Left renal pelvis (tissue), 4 donors: ENCODE measurements at regions not wholly inside any gene's neighbourhood (a gene's known extent, or its start where the extent isn't known, plus 50 kb on each side); places are given as distances from the start of the nearest gene placed in this dataset.

Source experiments
- DNase-seq, 4 donors: peaks; one replicate each; pipeline ENCODE4 v3.0.0-alpha.2; 2013; ENCODE audit warnings: low read depth in 4 of 4, low spot score in 3 of 4

DNA sequence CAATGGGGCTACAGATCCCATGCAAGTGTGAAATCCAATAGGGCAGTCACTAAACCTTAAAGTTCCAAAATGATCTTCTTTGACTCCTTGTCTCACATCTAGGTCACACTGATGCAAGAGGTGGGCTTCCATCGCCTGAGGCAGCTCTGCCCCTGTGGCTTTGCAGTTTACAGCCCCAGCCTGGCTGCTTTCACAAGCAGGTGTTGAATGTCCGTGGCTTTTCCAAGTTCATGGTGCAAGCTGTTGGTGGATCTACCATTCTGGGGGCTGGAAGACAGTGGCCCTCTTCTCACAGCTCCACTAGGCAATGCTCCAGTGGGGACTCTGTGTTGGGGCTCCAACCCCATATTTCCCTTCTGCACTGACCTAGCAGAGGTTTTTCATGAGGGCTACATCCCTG, 68.5 kb upstream of the PRR20G start:
- no peak for DNase-seq

DNA sequence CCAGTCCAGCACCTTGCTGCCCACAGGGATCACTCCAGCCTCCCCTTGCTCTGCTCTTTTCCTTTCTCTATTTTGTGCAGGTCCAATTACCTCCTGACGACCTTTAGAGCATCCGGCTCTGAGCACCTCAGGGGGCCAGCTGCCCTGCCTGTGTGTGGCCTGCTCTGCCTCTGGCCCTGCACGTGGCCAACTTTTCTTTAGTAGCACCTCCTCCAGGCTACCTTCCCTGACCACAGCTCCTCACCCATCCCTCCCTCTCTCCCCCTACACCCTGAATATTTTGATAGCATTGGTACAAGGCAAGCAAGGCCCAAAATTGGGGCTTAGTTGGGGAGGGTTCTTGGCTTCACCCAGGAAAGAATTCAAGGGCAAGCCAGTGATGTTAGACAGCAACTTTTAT, 66.9 kb upstream of the PRR20G start:
- no peak for DNase-seq

DNA sequence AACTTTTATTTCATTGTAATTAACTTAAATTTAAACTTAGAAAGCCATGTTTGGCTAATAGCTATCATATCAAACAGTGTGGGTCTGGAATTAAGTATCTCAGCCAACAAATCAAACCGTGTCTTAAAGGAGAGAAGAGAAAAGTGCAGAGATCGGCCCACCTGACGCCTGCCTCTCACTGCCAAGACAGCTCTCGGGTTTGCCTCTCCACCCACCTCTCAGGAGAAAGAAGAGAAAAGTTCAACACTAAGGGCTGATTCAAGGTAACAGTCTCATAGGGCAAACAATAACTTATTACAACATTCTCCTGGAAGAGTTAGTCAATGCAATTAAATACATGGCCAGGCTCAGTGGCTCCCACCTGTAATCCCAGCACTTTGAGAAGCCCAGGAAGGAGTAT, 64.8 kb upstream of the PRR20G start:
- no peak for DNase-seq

DNA sequence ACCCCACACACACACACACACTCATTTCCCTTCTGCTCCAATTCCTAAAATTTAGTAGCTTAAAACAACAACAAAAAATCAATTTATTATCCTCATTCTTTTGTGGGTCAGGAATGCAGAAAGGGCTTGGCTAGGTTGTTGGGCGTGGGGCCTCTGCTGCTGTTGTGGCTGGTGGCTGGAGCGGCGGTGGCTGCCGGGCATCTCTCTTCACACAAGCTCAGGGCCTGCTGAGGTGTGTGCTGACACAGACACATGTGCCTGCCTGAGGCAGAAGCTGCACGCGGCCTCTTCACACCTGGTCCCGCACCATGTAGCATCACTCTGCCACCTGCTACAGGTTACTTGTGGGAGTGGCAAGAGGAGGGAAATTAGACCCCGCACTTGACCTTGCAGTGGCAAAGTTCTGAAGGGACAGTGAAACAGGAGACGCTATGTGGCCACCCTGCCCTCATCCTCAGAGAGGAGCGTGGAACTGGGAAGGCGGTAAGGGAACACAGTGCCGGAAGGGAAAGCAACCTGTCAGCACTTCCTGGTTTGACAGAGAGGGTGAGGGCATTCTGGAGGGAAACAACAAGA, 64.0 kb upstream of the PRR20G start:
- DNase-seq = no peak

DNA sequence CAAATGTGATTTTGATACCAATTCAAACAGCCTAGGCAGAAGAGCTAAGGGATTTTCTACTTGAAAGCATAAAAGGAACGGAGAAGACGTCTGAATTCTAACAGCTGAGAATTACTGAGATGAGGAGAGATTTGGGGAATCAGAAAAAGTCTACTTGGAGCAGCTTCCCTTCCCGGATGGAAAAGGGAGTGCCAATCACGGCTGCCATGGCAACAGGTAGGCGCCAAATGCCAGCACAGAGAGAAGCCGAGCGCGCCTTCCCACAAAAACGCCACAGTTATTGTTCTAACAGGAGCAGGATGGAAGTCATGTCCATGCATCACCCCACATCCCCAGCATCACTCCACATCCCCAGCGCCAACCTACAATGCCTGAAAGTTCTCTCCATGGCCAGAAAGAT, 63.5 kb upstream of the PRR20G start:
- no peak for DNase-seq

DNA sequence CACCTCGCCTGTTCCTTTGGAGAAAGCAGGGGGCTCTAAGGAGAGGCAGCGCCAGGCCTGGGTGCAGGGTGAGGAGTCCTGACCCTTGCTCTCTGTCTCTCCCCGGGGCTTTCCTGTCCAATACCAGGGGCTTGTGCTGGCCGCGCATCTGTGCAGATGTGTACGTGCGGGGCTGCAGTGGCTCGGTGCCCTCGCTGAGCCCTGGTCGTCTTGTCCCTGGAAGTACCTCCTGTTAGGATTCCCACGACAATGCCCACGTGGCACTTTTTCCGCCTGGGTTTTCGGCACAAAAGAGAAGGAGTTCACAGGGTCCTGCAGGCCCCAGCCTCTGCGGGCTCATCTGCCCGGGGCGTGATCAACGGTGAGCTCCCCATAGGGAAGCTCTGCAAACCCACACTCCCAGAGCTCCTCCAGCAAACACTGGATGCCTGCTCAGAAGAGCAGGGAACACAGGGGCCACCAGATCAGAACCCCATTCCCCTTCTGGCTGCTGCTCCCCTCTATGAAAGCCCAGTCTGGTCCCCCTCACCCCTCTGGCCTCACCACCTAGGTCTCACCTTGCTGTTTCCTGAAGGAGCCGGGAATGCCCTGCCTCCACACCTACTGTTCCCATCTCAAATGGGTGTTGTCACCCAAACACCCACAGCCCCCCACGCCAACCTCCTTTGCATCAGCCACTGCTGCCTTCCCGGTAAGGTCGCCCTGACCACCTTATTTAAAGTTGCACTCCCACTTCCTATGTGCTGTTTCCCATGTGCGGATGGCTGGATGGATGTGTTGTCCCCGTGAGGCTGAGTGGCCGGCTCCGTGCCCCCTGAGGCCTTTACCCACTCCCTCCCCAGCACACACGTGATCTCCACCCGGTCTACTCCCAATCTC, 62.6 kb upstream of the PRR20G start:
- DNase-seq = no peak

DNA sequence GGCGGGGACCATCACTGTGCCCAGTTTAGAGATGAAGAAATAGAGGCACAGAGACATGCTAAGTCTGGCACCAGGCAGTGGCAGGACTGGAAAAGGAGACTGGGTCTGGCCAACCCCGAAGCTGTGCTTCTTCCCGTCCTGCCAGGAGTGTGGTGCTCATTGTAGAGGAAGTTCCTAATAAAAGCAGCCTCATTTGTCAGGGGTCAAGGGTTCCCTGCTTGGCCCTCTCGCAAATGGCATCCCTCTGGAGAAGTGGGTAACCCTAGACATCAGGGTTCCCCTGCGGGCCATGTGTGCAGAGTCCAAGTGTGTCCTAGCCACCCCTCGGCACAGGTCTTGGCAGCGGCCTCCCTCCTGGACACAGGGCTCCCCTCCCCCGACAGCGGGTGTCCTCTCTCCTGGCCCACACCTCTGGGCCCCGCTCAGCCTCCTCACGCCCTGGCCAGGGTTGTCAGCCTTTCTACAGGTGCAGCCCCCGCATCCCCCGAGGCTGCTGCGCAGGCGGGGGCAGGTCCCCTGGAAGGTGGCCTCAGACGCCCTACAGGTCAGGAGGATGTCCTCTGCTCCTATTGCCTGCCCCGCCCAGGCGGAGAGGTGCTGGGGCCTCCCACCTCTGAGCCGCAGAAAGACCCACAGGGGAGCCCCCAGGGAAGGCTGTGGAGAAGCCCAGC, 61.8 kb upstream of the PRR20G start:
- no peak for DNase-seq

DNA sequence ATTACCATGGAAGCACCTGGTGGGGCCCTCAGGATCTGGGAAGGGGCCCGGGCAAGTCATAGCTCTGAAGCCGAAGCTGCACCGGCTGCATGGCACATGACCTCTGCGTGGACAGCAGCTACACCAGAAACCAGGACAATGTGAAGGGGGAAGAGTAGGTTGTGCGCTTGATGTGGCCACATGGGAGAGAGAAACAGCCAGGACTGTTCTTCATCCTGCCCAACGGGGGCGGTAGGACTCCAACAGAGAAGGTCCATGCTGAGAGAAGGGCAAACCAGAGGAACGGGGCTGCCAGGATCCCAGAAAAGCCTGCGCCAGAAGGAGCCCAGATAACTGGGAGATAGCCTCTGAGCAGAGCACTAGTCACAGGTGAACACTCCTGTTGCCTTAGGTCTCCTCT, 54.9 kb upstream of the PRR20G start:
- no peak for DNase-seq

DNA sequence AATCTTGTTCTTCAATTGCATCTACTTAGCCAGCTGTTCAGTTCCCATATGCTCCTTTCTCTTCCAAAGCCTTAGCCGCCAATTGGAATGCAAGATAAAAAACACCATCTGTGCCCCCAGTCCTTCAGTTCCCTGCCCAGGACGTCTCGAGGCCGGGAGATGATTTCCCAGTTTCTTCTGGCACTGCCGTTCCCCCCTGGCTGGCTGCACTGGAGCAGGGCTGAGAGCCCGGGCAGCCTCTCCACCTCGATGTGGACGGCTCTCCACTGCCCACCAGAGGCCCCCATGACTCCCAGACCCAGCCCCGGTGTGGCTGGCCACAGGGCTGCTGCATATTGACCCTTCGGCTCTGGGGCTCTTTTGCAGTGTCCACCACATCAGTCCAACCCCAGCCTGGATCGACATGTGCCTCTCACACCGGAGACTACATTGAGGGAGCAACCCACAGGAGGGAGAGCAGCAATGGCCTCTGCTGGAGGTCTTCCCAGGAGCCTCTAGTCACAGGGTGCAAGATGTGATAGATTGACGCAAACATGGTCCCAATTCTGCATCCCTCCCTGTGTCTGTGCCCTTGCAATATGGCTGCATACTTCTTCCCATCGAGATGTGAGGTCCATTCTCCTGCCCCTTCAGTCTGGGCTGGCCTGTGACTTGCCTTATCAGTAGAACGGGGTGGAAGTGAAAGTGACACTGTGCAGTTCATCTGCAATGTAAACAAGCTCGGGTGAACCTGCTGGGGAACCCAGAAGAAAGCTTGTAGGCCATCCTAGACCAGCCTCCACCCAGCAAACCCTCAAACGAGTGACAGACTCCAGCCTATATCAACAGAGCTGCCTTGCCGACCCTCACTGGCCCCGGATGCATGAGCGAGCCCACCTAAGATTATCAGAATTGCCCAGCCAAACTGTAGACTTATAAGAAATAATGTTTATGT, 52.3 kb upstream of the PRR20G start:
- DNase-seq = no peak

DNA sequence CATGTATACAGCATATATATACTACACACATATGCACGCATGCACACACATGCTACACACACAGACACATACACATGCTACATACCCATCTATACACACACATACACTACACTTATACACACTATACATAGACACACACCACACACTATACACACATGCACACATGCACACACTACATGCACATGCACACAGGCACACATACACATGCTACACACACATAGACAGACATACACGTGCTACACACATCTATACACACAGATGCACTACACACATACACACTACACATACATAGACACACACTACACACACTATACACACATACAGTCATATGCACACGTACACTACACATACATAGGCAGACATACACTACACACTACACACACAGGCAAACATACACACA, 51.2 kb upstream of the PRR20G start:
- no peak for DNase-seq

DNA sequence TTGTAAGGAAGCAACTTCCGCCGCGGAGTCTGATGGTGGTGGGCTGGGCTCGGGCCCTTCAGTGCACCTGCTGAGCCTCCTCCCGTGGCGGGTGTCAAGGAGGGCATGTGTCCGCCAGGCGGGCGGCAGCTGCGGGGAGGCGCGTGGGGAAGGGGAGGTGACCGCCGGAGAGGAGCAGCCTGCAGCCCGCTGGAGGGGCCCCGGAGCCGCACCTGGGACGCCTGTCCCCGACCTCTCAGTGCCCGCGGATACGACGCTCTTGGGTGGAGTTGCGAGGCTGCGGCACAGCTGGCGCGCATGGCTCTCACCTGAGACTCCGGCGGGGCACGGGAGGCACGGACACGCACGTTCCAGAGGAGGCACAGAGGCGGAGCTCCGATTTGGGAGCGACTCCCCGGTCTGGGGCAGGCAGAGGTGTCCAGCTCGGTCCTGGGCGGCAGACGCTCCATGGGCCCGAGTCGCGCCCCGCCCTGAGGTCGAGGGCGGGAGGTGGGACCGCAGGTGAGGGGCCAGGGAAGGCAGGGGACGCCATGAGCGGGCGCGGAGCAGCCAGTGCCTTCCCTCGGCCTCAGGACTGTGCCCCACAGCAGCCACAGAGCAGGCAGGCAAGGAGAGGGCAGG, 50.2 kb upstream of the PRR20G start:
- DNase-seq = no peak
